Endothelial cell (in vitro differentiated cells): ENCODE measurements at regions not wholly inside any gene's neighbourhood (a gene's known extent, or its start where the extent isn't known, plus 50 kb on each side); places are given as distances from the start of the nearest gene placed in this dataset.

ENCODE experiments used
- DNase-seq: peaks from one replicate; pipeline ENCODE4 v3.0.0; 2021; ENCODE audit warnings: low spot score
- H3K27ac Mint-ChIP-seq: one replicate; pipeline ENCODE4 v1.8.0; 2021; ENCODE audit warnings: mixed read lengths, inconsistent platforms; ENCODE audit not compliant: unreplicated experiment
- H3K27me3 Mint-ChIP-seq: one replicate; pipeline ENCODE4 v1.8.0; 2021; ENCODE audit warnings: mild to moderate bottlenecking, moderate library complexity, mixed read lengths, inconsistent platforms; ENCODE audit not compliant: unreplicated experiment
- H3K36me3 Mint-ChIP-seq: one replicate; pipeline ENCODE4 v1.8.0; 2021; ENCODE audit warnings: mild to moderate bottlenecking, low read depth, mixed read lengths, inconsistent platforms; ENCODE audit not compliant: unreplicated experiment
- H3K4me1 Mint-ChIP-seq: one replicate; pipeline ENCODE4 v1.8.0; 2021; ENCODE audit warnings: mild to moderate bottlenecking, mixed read lengths, inconsistent platforms; ENCODE audit not compliant: unreplicated experiment
- H3K4me3 Mint-ChIP-seq: one replicate; pipeline ENCODE4 v1.8.0; 2021; ENCODE audit warnings: mild to moderate bottlenecking, mixed read lengths, inconsistent platforms; ENCODE audit not compliant: unreplicated experiment
- H3K9me3 Mint-ChIP-seq: one replicate; pipeline ENCODE4 v1.8.0; 2021; ENCODE audit warnings: mixed read lengths, inconsistent platforms; ENCODE audit not compliant: unreplicated experiment
- CTCF ChIP-seq: fragments of 200-600 bp; sonication (generic); IDR thresholded peaks from one replicate; pipeline ENCODE4 v1.5.0; 2021; ENCODE audit warnings: antibody characterized with exemption; ENCODE audit not compliant: unreplicated experiment

DNA sequence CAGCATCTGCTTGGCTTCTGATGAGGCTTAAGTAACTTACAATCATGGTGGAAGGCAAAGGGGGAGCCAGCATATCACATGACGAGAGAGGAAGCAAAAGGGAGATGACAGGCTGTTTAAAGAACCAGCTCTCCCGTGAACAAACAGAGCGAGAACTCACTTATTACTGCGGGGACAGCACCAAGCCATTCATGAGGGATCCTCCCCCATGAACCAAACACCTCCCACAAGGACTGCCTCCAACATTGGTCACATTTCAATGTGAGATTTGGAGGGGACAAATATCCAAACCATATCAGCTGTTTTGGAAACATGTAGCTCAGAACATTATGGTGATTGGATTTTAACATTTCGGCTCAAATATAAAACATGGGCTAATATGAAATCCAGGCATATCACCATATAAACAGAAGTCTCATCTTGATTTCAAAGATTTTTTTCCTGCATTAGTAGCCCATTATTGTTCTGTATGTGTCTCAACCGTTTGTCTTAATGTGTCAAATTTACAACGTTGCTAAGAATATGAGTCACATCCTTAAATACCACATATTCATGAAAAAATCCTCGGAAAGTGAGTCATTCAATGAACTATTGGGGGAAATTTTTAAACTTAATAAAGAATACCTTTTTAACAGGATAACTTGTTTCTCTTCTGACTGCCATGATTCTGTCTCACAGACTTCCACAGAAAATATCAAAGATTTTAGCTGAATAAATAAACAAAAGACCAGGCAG lies 894.3 kb downstream of the TFAP2A start:
- no peak overlapping the region for H3K27ac Mint-ChIP-seq
- no peaks in the 10 kb centered on the region for H3K9me3 Mint-ChIP-seq
- H3K4me1 Mint-ChIP-seq, result no peaks in the 10 kb centered on the region
- H3K27me3 Mint-ChIP-seq, result no peaks in the 10 kb centered on the region
- no peaks in the 10 kb centered on the region for H3K36me3 Mint-ChIP-seq
- no peak for DNase-seq
- TF ChIP-seq CTCF, result no peak
- H3K4me3 Mint-ChIP-seq, result no peak overlapping the region

GRCh38 chr6:9518431-9518830 lies 896.4 kb downstream of the TFAP2A start:
- H3K27me3 Mint-ChIP-seq, result no peaks in the 10 kb centered on the region
- H3K36me3 Mint-ChIP-seq, result no peaks in the 10 kb centered on the region
- H3K4me3 Mint-ChIP-seq, result no peak overlapping the region
- H3K4me1 Mint-ChIP-seq, result no peaks in the 10 kb centered on the region
- H3K9me3 Mint-ChIP-seq, result no peaks in the 10 kb centered on the region
- H3K27ac Mint-ChIP-seq, result no peak overlapping the region
- no peak for TF ChIP-seq CTCF
- no peak for DNase-seq

- DNase-seq, result no peak
- H3K4me1 Mint-ChIP-seq, result no peaks in the 10 kb centered on the region
- H3K9me3 Mint-ChIP-seq, result no peaks in the 10 kb centered on the region
- no peaks in the 10 kb centered on the region for H3K27me3 Mint-ChIP-seq
- no peak overlapping the region for H3K27ac Mint-ChIP-seq
- H3K36me3 Mint-ChIP-seq, result no peaks in the 10 kb centered on the region
- no peak for TF ChIP-seq CTCF
- no peak overlapping the region for H3K4me3 Mint-ChIP-seq
Observed at GRCh38 chr6:9517806-9518205, 897.1 kb downstream of the TFAP2A start.

GRCh38 chr6:9515633-9516606 lies 899.0 kb downstream of the TFAP2A start:
- Mint-ChIP-seq H3K36me3 (no peaks in the 10 kb centered on the region), H3K27me3 (no peaks in the 10 kb centered on the region), H3K4me1 (no peaks in the 10 kb centered on the region), H3K4me3 (no peak overlapping the region), H3K27ac (no peak overlapping the region), H3K9me3 (no peaks in the 10 kb centered on the region)
- TF ChIP-seq CTCF, result no peak
- DNase-seq, result no peak

DNA sequence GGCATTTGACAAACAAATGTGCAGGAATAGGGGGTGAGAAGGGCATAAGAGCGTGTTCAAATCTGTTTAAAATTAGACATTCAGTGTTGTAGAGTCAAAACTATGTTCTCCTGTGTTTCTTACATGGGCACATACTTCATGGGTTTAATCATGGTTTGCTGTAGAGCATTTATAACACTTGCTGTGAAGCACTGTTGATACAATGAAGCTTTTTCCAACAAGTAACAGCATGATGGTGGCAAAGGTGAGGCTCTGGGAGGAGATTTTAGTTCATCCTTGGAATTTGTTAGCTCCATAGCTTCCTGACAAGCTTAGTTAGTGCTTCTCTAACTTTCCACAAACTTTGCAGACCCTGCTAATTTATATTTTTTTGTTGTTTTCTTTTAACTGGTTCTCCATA lies 900.7 kb downstream of the TFAP2A start:
- Mint-ChIP-seq H3K27ac (no peak overlapping the region), H3K36me3 (no peaks in the 10 kb centered on the region), H3K4me1 (no peaks in the 10 kb centered on the region), H3K9me3 (no peaks in the 10 kb centered on the region), H3K27me3 (no peaks in the 10 kb centered on the region), H3K4me3 (no peak overlapping the region)
- no peak for TF ChIP-seq CTCF
- no peak for DNase-seq
